Activated T-helper 2 cell treated with anti-CD3 and anti-CD28 coated beads, Interferon-gamma antibody, Interleukin-2, Interleukin-4, amounts not matched to agents 10 μg/mL and 5 μg/mL and 100 μg/mL, durations not matched to agents 14 hours and 24 hours and 36 hours (primary cell): ENCODE measurements at regions not wholly inside any gene's neighbourhood (a gene's known extent, or its start where the extent isn't known, plus 50 kb on each side); places are given as distances from the start of the nearest gene placed in this dataset.

Source experiments
- DNase-seq: peaks from one replicate; pipeline ENCODE4 v3.0.0; 2021; ENCODE audit warnings: low spot score
- H3K27ac Mint-ChIP-seq: one replicate; pipeline ENCODE4 v1.8.0; 2021; ENCODE audit warnings: mixed read lengths
- H3K27me3 Mint-ChIP-seq: one replicate; pipeline ENCODE4 v1.8.0; 2021; ENCODE audit warnings: low read depth, mixed read lengths
- H3K36me3 Mint-ChIP-seq: one replicate; pipeline ENCODE4 v1.8.0; 2021; ENCODE audit warnings: low read depth, mixed read lengths
- H3K4me1 Mint-ChIP-seq: one replicate; pipeline ENCODE4 v1.8.0; 2021; ENCODE audit warnings: low read depth, mixed read lengths
- H3K4me3 Mint-ChIP-seq: one replicate; pipeline ENCODE4 v1.8.0; 2021; ENCODE audit warnings: low read depth, mild to moderate bottlenecking, moderate library complexity, mixed read lengths
- H3K9me3 Mint-ChIP-seq: one replicate; pipeline ENCODE4 v1.8.0; 2021; ENCODE audit warnings: mixed read lengths
- intact Hi-C: fragments of 100-400 bp; cut with micrococcal nuclease; formaldehyde crosslinking; loops from one replicate; pipeline ENCODE4 v1.15.1; 2023

- no peaks in the 10 kb centered on the region for H3K27me3 Mint-ChIP-seq
- H3K4me3 Mint-ChIP-seq, result no peak overlapping the region
- H3K27ac Mint-ChIP-seq, result no peak overlapping the region
- DNase-seq, result no peak
- H3K9me3 Mint-ChIP-seq, result no peaks in the 10 kb centered on the region
- no peaks in the 10 kb centered on the region for H3K4me1 Mint-ChIP-seq
- no peaks in the 10 kb centered on the region for H3K36me3 Mint-ChIP-seq
- intact Hi-C loops, result no loop called here
Observed at GRCh38 chr3:66165660-66166059, 55.1 kb upstream of the SLC25A26 start.

DNA sequence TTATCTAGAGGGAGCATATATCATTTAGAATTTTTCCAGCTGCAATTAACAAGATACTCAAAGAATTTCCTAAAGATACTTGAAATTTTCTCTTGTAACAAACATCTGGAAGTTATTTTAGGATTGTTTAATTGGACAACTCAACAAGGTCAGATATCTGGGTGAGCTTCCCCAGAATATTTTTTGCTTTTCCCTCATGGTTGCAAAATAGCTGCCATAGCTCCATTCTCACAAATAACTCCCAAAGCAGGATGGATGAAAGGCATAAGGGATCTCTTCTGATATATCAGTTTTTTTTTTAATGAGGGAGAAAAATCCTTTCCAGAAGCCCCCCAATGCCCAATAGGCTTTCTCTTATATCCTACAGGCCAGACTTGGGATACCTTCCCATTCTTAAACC, 56.6 kb upstream of the SLC25A26 start:
- no peak for DNase-seq
- H3K27ac Mint-ChIP-seq, result no peak overlapping the region
- no peaks in the 10 kb centered on the region for H3K36me3 Mint-ChIP-seq
- H3K4me3 Mint-ChIP-seq, result no peak overlapping the region
- no peaks in the 10 kb centered on the region for H3K9me3 Mint-ChIP-seq
- no peaks in the 10 kb centered on the region for H3K27me3 Mint-ChIP-seq
- intact Hi-C loops, result no loop called here
- H3K4me1 Mint-ChIP-seq, result no peaks in the 10 kb centered on the region

- no peak for DNase-seq
- Mint-ChIP-seq H3K36me3 (no peaks in the 10 kb centered on the region), H3K27me3 (no peaks in the 10 kb centered on the region), H3K27ac (no peak overlapping the region), H3K4me3 (no peak overlapping the region), H3K9me3 (no peaks in the 10 kb centered on the region), H3K4me1 (no peaks in the 10 kb centered on the region)
- intact Hi-C loops, result no loop called here
Observed at GRCh38 chr3:66163222-66163621, 57.6 kb upstream of the SLC25A26 start.

GRCh38 chr3:66162766-66163165, 58.0 kb upstream of the SLC25A26 start:
- Mint-ChIP-seq H3K4me1 (no peaks in the 10 kb centered on the region), H3K4me3 (no peak overlapping the region), H3K27me3 (no peaks in the 10 kb centered on the region), H3K27ac (no peak overlapping the region), H3K9me3 (no peaks in the 10 kb centered on the region), H3K36me3 (no peaks in the 10 kb centered on the region)
- DNase-seq, result no peak
- intact Hi-C loops, result no loop called here

GRCh38 chr3:66158933-66159683, 61.7 kb upstream of the SLC25A26 start:
- H3K9me3 Mint-ChIP-seq, result no peaks in the 10 kb centered on the region
- no peaks in the 10 kb centered on the region for H3K27me3 Mint-ChIP-seq
- no peak overlapping the region for H3K27ac Mint-ChIP-seq
- intact Hi-C loops, result no loop called here
- DNase-seq, result no peak
- H3K36me3 Mint-ChIP-seq, result no peaks in the 10 kb centered on the region
- H3K4me3 Mint-ChIP-seq, result no peak overlapping the region
- H3K4me1 Mint-ChIP-seq, result no peaks in the 10 kb centered on the region

- Mint-ChIP-seq H3K36me3 (no peaks in the 10 kb centered on the region), H3K9me3 (no peaks in the 10 kb centered on the region), H3K4me1 (no peaks in the 10 kb centered on the region), H3K4me3 (no peak overlapping the region), H3K27ac (no peak overlapping the region), H3K27me3 (peaks cover 3% of the 10 kb centered on the region)
- no peak for DNase-seq
- intact Hi-C loops, result no loop called here
Observed at GRCh38 chr3:66154444-66154861, 66.3 kb upstream of the SLC25A26 start.

- Mint-ChIP-seq H3K36me3 (no peaks in the 10 kb centered on the region), H3K9me3 (no peaks in the 10 kb centered on the region), H3K27ac (no peak overlapping the region), H3K4me3 (no peak overlapping the region), H3K4me1 (no peaks in the 10 kb centered on the region), H3K27me3 (peaks cover 3% of the 10 kb centered on the region)
- intact Hi-C loops, result no loop called here
- DNase-seq, result no peak
Observed at GRCh38 chr3:66153481-66154443, 67.0 kb upstream of the SLC25A26 start.

DNA sequence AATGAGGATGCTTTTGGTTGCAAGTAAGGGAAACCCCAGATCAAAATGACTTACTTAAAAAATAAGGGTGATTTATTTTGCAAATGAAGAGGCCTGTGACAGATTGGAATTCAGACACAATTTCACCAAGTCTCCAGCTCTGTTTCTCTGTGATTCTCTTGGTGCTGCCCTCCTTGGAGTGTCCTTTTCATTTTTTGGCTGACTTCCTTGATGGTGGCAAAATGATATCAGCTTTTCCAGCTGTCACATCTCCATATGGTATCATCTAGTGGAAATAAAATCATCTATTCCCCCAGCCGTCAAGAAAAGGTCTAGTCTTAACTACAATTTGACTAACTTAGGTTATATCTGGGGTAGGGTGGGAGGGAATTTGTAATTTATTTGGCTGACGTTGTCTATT, 68.5 kb upstream of the SLC25A26 start:
- Mint-ChIP-seq H3K27ac (no peak overlapping the region), H3K9me3 (no peaks in the 10 kb centered on the region), H3K27me3 (peaks cover 3% of the 10 kb centered on the region), H3K4me3 (no peak overlapping the region), H3K36me3 (no peaks in the 10 kb centered on the region), H3K4me1 (no peaks in the 10 kb centered on the region)
- intact Hi-C loops, result no loop called here
- DNase-seq, result no peak

DNA sequence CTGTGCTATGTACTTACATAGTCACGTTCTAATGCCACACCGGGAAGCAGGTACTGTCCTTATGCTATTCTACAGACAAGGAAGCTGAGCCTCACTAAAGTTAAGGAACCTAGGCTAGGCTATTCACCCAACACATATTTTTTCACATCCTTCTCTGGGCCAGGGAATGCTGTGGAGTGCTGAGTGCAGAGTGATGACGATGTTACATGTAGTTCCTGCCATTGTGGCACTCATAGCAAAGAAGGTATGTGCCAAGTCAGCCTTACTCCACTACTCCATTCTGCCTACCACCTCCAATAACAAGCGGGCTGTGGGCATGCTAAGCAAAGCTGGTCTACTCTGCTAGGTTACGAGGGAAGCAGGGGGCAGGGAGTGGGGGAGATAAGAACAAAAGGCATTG, 69.8 kb upstream of the SLC25A26 start:
- Mint-ChIP-seq H3K9me3 (no peaks in the 10 kb centered on the region), H3K4me3 (no peak overlapping the region), H3K36me3 (no peaks in the 10 kb centered on the region), H3K27ac (no peak overlapping the region), H3K27me3 (peaks cover 3% of the 10 kb centered on the region), H3K4me1 (no peaks in the 10 kb centered on the region)
- intact Hi-C loops, result no loop called here
- no peak for DNase-seq

GRCh38 chr3:66149269-66149668, 71.5 kb upstream of the SLC25A26 start:
- peaks cover 3% of the 10 kb centered on the region for H3K27me3 Mint-ChIP-seq
- H3K4me3 Mint-ChIP-seq, result no peak overlapping the region
- no peaks in the 10 kb centered on the region for H3K36me3 Mint-ChIP-seq
- intact Hi-C loops, result no loop called here
- no peaks in the 10 kb centered on the region for H3K4me1 Mint-ChIP-seq
- no peak for DNase-seq
- H3K27ac Mint-ChIP-seq, result no peak overlapping the region
- no peaks in the 10 kb centered on the region for H3K9me3 Mint-ChIP-seq

DNA sequence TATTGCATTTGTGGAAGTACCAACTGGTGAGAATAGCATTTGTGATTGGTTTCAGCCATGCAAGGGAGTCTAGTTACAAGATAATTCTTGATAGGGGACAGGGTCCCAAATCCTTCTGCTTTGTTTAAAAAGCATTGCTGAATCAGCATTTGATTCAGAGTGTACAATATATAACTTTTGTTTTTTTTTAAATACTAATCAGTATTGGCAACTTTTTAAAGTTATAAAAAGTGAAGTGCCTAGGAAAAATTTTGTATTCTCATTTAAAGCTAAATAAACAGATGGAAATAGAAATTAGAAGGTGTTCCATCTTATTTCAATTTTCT, 75.4 kb upstream of the SLC25A26 start:
- DNase-seq, result no peak
- no peak overlapping the region for H3K4me3 Mint-ChIP-seq
- no peak overlapping the region for H3K27ac Mint-ChIP-seq
- no peaks in the 10 kb centered on the region for H3K36me3 Mint-ChIP-seq
- no peaks in the 10 kb centered on the region for H3K9me3 Mint-ChIP-seq
- no peaks in the 10 kb centered on the region for H3K27me3 Mint-ChIP-seq
- no peaks in the 10 kb centered on the region for H3K4me1 Mint-ChIP-seq
- intact Hi-C loops, result no loop called here

GRCh38 chr3:66144568-66145407, 76.0 kb upstream of the SLC25A26 start:
- DNase-seq, result no peak
- Mint-ChIP-seq H3K36me3 (no peaks in the 10 kb centered on the region), H3K4me1 (no peaks in the 10 kb centered on the region), H3K27ac (no peak overlapping the region), H3K27me3 (peaks cover 4% of the 10 kb centered on the region), H3K4me3 (no peak overlapping the region), H3K9me3 (no peaks in the 10 kb centered on the region)
- intact Hi-C loops, result no loop called here
